ENCODE measurements at regions not wholly inside any gene's neighbourhood (a gene's known extent, or its start where the extent isn't known, plus 50 kb on each side); places are given as distances from the start of the nearest gene placed in this dataset.

DNA sequence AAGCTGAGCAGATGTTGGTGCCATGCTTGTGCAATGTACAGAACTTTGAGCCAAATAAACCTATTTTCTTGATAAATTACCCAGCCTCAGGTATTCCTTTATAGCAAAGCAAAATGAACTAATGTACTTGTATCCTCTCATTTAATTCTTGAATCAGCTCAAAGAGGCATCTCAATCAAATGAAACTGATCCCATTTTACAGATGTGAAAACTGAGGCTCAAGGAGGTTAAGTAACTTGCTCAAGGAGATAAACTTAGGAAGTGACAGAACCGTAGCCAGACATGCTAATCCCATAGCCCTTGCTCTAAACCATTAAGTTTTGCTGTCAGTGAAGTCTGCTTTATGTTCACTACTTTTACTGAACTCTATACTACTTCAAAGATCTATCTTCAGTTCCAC lies 467.0 kb upstream of the UBE2E3 start:
- Histone ChIP-seq H3K27me3 (peaks cover 5% of the 10 kb centered on the region), H3K9me3 (no peaks in the 10 kb centered on the region), H3K4me1 (no peaks in the 10 kb centered on the region), H3K36me3 (no peaks in the 10 kb centered on the region), H3K27ac (no peak overlapping the region), H3K4me3 (no peak overlapping the region)
- DNase-seq (no peak), ATAC-seq (no peak)
- intact Hi-C loops (cut with DNase I), result no loop called here
- TF ChIP-seq, protein P1, sequence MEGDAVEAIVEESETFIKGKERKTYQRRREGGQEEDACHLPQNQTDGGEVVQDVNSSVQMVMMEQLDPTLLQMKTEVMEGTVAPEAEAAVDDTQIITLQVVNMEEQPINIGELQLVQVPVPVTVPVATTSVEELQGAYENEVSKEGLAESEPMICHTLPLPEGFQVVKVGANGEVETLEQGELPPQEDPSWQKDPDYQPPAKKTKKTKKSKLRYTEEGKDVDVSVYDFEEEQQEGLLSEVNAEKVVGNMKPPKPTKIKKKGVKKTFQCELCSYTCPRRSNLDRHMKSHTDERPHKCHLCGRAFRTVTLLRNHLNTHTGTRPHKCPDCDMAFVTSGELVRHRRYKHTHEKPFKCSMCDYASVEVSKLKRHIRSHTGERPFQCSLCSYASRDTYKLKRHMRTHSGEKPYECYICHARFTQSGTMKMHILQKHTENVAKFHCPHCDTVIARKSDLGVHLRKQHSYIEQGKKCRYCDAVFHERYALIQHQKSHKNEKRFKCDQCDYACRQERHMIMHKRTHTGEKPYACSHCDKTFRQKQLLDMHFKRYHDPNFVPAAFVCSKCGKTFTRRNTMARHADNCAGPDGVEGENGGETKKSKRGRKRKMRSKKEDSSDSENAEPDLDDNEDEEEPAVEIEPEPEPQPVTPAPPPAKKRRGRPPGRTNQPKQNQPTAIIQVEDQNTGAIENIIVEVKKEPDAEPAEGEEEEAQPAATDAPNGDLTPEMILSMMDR (IDR thresholded peaks at IDR 0.05), result no peak

DNA sequence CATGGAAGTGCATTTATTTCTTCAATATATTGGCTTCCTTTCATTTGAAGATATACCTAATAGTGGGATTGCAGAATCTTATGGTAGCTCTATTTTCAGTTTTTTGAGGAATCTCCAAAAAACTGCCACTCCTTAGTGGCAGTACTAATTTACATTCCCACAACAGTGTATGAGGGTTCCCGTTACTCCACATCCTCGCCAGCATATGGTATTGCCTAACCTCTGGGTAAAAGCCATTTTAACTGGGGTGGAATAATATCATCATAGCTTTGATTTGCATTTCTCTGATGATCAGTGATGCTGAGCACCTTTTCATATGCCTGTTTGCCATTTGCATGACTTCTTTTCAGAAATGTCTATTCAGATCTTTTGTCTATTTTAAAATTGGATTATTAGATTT lies 471.9 kb upstream of the UBE2E3 start:
- ATAC-seq, result no peak
- no peaks in the 10 kb centered on the region for H3K9me3 ChIP-seq
- H3K36me3 ChIP-seq, result no peaks in the 10 kb centered on the region
- TF ChIP-seq, protein P1 (IDR thresholded peaks at IDR 0.05), result no peak
- no peaks in the 10 kb centered on the region for H3K4me1 ChIP-seq
- H3K27ac ChIP-seq, result no peak overlapping the region
- H3K4me3 ChIP-seq, result no peak overlapping the region
- no peak for DNase-seq
- H3K27me3 ChIP-seq, result no peaks in the 10 kb centered on the region
- intact Hi-C loops (cut with DNase I), result no loop called here

DNA sequence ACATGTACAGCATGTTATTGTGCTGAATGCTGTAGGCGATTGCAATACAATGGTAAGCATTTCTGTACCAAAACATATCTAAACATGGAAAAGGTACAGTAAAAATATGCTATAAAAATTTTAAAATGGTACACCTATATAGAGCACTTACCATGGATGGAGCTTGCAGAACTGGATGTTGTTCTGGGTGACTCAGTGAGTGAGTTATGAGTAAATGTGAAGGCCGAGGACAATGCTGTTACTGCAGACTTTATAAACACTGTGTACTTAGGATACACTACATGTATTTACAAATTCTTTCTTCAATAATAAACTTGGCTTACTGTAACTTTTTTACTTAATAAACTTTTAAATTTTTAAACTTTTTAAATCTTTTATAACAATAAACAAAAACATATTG lies 473.4 kb upstream of the UBE2E3 start:
- intact Hi-C loops (cut with DNase I), result no loop called here
- no peak overlapping the region for H3K27ac ChIP-seq
- no peak overlapping the region for H3K4me3 ChIP-seq
- ATAC-seq, result no peak
- H3K4me1 ChIP-seq, result no peaks in the 10 kb centered on the region
- H3K27me3 ChIP-seq, result no peaks in the 10 kb centered on the region
- no peaks in the 10 kb centered on the region for H3K36me3 ChIP-seq
- TF ChIP-seq, protein P1 (IDR thresholded peaks at IDR 0.05), result no peak
- no peak for DNase-seq
- no peaks in the 10 kb centered on the region for H3K9me3 ChIP-seq

DNA sequence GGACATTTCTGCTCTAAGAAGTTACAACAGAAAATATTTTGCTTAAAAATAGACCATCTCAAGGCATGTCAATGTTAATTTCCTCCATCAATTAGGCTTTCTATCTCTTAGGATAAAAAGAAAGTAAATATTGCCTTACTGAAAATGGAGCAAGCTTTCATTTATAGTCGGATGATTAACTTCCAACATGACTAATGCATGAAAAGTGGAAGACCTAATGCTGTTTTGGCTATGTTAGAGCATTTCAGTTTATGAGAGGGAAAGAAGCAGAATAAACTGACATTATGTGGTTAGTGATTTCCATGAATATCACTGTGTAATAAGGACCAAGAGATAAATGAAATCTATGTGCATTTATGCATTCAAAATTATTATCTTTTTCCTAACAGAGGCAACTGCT lies 475.2 kb upstream of the UBE2E3 start:
- no peaks in the 10 kb centered on the region for H3K9me3 ChIP-seq
- ATAC-seq (no peak), DNase-seq (no peak)
- intact Hi-C loops (cut with DNase I), result no loop called here
- H3K4me1 ChIP-seq, result no peaks in the 10 kb centered on the region
- no peak overlapping the region for H3K27ac ChIP-seq
- no peak overlapping the region for H3K4me3 ChIP-seq
- H3K36me3 ChIP-seq, result no peaks in the 10 kb centered on the region
- TF ChIP-seq, protein P1 (IDR thresholded peaks at IDR 0.05), result no peak
- no peaks in the 10 kb centered on the region for H3K27me3 ChIP-seq

DNA sequence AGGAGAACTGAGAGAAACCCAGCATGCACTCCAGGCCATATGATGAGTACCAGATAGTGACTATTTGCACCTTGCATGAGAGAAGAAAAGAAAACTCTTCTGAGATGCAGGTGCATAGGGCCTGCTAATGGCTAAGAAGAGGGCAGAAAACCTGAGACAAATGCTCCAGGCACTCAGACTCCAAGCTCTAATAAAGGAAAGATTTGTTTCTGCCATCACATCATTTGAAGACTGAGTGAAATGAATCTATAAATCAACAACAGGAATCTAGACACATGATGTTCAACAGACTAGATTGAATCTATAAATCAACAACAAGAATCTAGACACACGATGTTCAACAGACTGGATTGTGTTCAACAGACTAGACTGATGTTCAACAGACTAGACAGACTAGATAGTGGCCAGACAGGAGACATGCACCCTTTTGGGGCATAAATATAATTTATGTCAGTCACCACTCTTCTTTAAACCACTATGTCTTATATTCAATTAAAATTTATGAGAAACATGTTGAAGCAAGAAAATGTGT lies 482.7 kb upstream of the UBE2E3 start:
- no peak for DNase-seq
- Histone ChIP-seq H3K4me1 (no peaks in the 10 kb centered on the region), H3K9me3 (no peaks in the 10 kb centered on the region), H3K27ac (no peak overlapping the region), H3K27me3 (no peaks in the 10 kb centered on the region), H3K4me3 (no peak overlapping the region), H3K36me3 (no peaks in the 10 kb centered on the region)
- intact Hi-C loops (cut with DNase I), result no loop called here
- TF ChIP-seq, protein P1 (IDR thresholded peaks at IDR 0.05), result no peak
- ATAC-seq, result no peak

DNA sequence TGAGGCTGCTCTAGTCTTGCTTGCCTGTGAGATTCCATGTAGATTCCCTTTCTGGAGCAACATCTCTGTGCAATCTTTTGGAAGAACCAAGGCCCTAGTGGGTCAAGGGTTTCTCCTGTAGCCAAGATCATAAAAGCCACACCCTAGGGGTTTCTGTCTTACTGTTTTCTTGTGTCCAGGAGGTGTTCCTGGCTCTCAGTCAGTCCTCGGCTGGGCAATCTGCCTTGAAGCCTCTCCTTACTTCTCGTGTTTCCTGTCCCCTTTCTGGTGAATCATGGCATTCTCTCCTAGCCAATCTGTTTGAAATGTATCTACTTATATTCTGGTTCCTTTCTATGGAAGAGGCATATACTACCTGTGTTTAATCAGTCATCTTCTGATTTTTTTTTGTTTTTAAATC lies 484.8 kb upstream of the UBE2E3 start:
- H3K9me3 ChIP-seq, result no peaks in the 10 kb centered on the region
- no peaks in the 10 kb centered on the region for H3K36me3 ChIP-seq
- ATAC-seq (no peak), DNase-seq (no peak)
- TF ChIP-seq, protein P1 (IDR thresholded peaks at IDR 0.05), result no peak
- intact Hi-C loops (cut with DNase I), result no loop called here
- H3K4me1 ChIP-seq, result no peaks in the 10 kb centered on the region
- H3K27me3 ChIP-seq, result no peaks in the 10 kb centered on the region
- H3K27ac ChIP-seq, result no peak overlapping the region
- no peak overlapping the region for H3K4me3 ChIP-seq
